IMR-90 (cell line): ENCODE measurements at regions not wholly inside any gene's neighbourhood (a gene's known extent, or its start where the extent isn't known, plus 50 kb on each side); places are given as distances from the start of the nearest gene placed in this dataset.

ENCODE experiments used
- ATAC-seq: fragments of 200-7000 bp; cut with Tn5 transposase; 2 replicates; pipeline ENCODE4 v1.9.1; 2020; ENCODE audit warnings: low read depth, mild to moderate bottlenecking, moderate library complexity
- BruUV-seq: library from RNA; stranded (reverse); fragments of 400-500 nt; replicated peaks from 2 replicates; lab custom pipeline; 2021; lab: Mats Ljungman, UMichigan
- CTCF ChIA-PET: fragments of 300-600 bp; formaldehyde crosslinking; extraction: SDS; loops from one replicate; lab custom pipeline; 2021; ENCODE audit warnings: antibody characterized with exemption; lab: Yijun Ruan, JAX
- POLR2A ChIA-PET: fragments of 300-600 bp; sonication (Branson Sonifier 250); formaldehyde crosslinking; loops from one replicate; lab custom pipeline; 2022; ENCODE audit warnings: antibody characterized with exemption; ENCODE audit not compliant: unreplicated experiment; lab: Charles Lee
- DNase-seq: peaks from one replicate; pipeline ENCODE4 v3.0.0; 2013
- H2AFZ ChIP-seq: replicated peaks from 2 replicates; pipeline ENCODE3; 2013; ENCODE audit warnings: low read length, mild to moderate bottlenecking; ENCODE audit not compliant: poor library complexity
- H2AK5ac ChIP-seq: 2 replicates; pipeline ENCODE4 v1.6.1; 2013; ENCODE audit warnings: low read depth, low read length, inconsistent platforms
- H2AK9ac ChIP-seq: replicated peaks from 2 replicates; pipeline ENCODE3; 2013; ENCODE audit warnings: mild to moderate bottlenecking, low read depth, low read length, moderate library complexity; ENCODE audit not compliant: poor library complexity
- H2BK120ac ChIP-seq: 2 replicates; pipeline ENCODE4 v1.6.1; 2013; ENCODE audit warnings: low read depth, low read length, inconsistent platforms
- H2BK15ac ChIP-seq: 3 replicates; pipeline ENCODE4 v1.6.1; 2013; ENCODE audit warnings: low read depth, low read length, inconsistent platforms
- H2BK20ac ChIP-seq: 2 replicates; pipeline ENCODE4 v1.6.1; 2013; ENCODE audit warnings: low read depth, mild to moderate bottlenecking, inconsistent platforms, low read length, moderate library complexity
- H2BK5ac ChIP-seq: 2 replicates; pipeline ENCODE4 v1.6.1; 2013; ENCODE audit warnings: mild to moderate bottlenecking, low read depth, low read length, inconsistent platforms; ENCODE audit not compliant: poor library complexity, severe bottlenecking
- H3K14ac ChIP-seq: replicated peaks from 2 replicates; pipeline ENCODE4 v1.6.1; 2013; ENCODE audit warnings: low read depth, low read length, inconsistent platforms
- H3K18ac ChIP-seq: 2 replicates; pipeline ENCODE4 v1.6.1; 2013; ENCODE audit warnings: low read depth, low read length, control low read depth
- H3K23ac ChIP-seq: 2 replicates; pipeline ENCODE4 v1.6.1; 2013; ENCODE audit warnings: low read depth, low read length, inconsistent platforms
- H3K27ac ChIP-seq: 2 replicates; pipeline ENCODE4 v1.5.1; 2013; ENCODE audit warnings: mild to moderate bottlenecking, control low read depth, low read length; ENCODE audit not compliant: insufficient read depth
- H3K27me3 ChIP-seq: 2 replicates; pipeline ENCODE4 v1.6.1; 2013; ENCODE audit warnings: low read length; ENCODE audit not compliant: control insufficient read depth, insufficient read depth
- H3K36me3 ChIP-seq: 2 replicates; pipeline ENCODE4 v1.6.1; 2013; ENCODE audit warnings: low read length, mixed read lengths; ENCODE audit not compliant: control insufficient read depth, insufficient read depth
- H3K4ac ChIP-seq: 2 replicates; pipeline ENCODE4 v1.6.1; 2013; ENCODE audit warnings: low read depth, low read length, inconsistent platforms
- H3K4me1 ChIP-seq: 2 replicates; pipeline ENCODE4 v1.6.1; 2013; ENCODE audit warnings: low read length, mixed read lengths; ENCODE audit not compliant: control insufficient read depth, insufficient read depth
- H3K4me2 ChIP-seq: 2 replicates; pipeline ENCODE4 v1.6.1; 2013; ENCODE audit warnings: low read depth, mild to moderate bottlenecking, control low read depth, low read length, moderate library complexity
- H3K4me3 ChIP-seq: 2 replicates; pipeline ENCODE4 v1.5.1; 2013; ENCODE audit warnings: low read depth, mild to moderate bottlenecking, control low read depth, low read length, moderate library complexity; ENCODE audit not compliant: insufficient read depth
- H3K56ac ChIP-seq: 2 replicates; pipeline ENCODE4 v1.6.1; 2013; ENCODE audit warnings: low read length, inconsistent platforms; ENCODE audit not compliant: insufficient read depth; ENCODE audit errors: extremely low read depth
- H3K79me1 ChIP-seq, 2 experiments: 2 replicates each; pipeline ENCODE4 v1.6.1; 2013; ENCODE audit warnings: low read length in 2 of 2, inconsistent platforms in 1 of 2, low read depth in 1 of 2
- H3K9ac ChIP-seq: 2 replicates; pipeline ENCODE4 v1.6.1; 2013; ENCODE audit warnings: low read depth, low read length, control low read depth
- H3K9me1 ChIP-seq: 2 replicates; pipeline ENCODE4 v1.6.1; 2013; ENCODE audit warnings: low read length, inconsistent platforms; ENCODE audit not compliant: insufficient read depth
- H3K9me3 ChIP-seq: 2 replicates; pipeline ENCODE4 v1.6.1; 2013; ENCODE audit warnings: low read length; ENCODE audit not compliant: control insufficient read depth, insufficient read depth
- H4K20me1 ChIP-seq: 2 replicates; pipeline ENCODE4 v1.6.1; 2013; ENCODE audit warnings: low read length, inconsistent platforms; ENCODE audit not compliant: insufficient read depth
- H4K5ac ChIP-seq: 2 replicates; pipeline ENCODE4 v1.6.1; 2013; ENCODE audit warnings: mild to moderate bottlenecking, low read depth, low read length, control low read depth
- H4K8ac ChIP-seq, 2 experiments: 2 replicates each; pipeline ENCODE4 v1.6.1; 2013; ENCODE audit warnings: low read depth in 2 of 2, low read length in 2 of 2, control low read depth in 1 of 2, inconsistent platforms in 1 of 2
- H4K91ac ChIP-seq: 2 replicates; pipeline ENCODE4 v1.6.1; 2013; ENCODE audit warnings: low read depth, low read length, inconsistent platforms; ENCODE audit not compliant: insufficient read depth
- CEBPB ChIP-seq: IDR thresholded peaks from 2 replicates; pipeline ENCODE4 v1.6.1; 2012; ENCODE audit warnings: low read depth, low read length, improper control_type of control experiment
- FOS ChIP-seq: fragments of 150-350 bp; IDR thresholded peaks from 2 replicates; pipeline ENCODE4 v1.6.1; 2016; ENCODE audit warnings: low read depth, low read length
- MAZ ChIP-seq: IDR thresholded peaks from 2 replicates; pipeline ENCODE4 v1.6.1; 2012; ENCODE audit warnings: low read depth, mild to moderate bottlenecking, low read length, improper control_type of control experiment, moderate library complexity, borderline replicate concordance
- MXI1 ChIP-seq: IDR thresholded peaks from 2 replicates; pipeline ENCODE4 v1.6.1; 2012; ENCODE audit warnings: low read depth, mild to moderate bottlenecking, low read length, moderate library complexity, borderline replicate concordance
- POLR2A ChIP-seq: IDR thresholded peaks from 2 replicates; pipeline ENCODE4 v1.6.1; 2012; ENCODE audit warnings: mild to moderate bottlenecking, low read depth, low read length
- RAD21 ChIP-seq: IDR thresholded peaks from 2 replicates; pipeline ENCODE4 v1.6.1; 2012; ENCODE audit warnings: low read length, improper control_type of control experiment
- RCOR1 ChIP-seq: IDR thresholded peaks from 2 replicates; pipeline ENCODE4 v1.6.1; 2012; ENCODE audit warnings: mild to moderate bottlenecking, low read length, improper control_type of control experiment; ENCODE audit not compliant: insufficient replicate concordance
- RFX5 ChIP-seq: IDR thresholded peaks from 2 replicates; pipeline ENCODE4 v1.8.0; 2012; ENCODE audit warnings: low read depth, mild to moderate bottlenecking, low read length, moderate library complexity
- dilution Hi-C: fragments of 300-500 bp; cut with HindIII; formaldehyde crosslinking; loops from one replicate; pipeline ENCODE4 v1.14.3; 2018; ENCODE audit warnings: low sequenced_read_pairs; ENCODE audit not compliant: unreplicated experiment
- in situ Hi-C: fragments of 300-500 bp; cut with MboI; formaldehyde crosslinking; loops from 3 replicates; pipeline ENCODE4 v1.14.3; 2019; ENCODE audit warnings: low sequenced_read_pairs, inconsistent platforms, mixed read lengths
- intact Hi-C: fragments of 100-400 bp; cut with micrococcal nuclease; formaldehyde crosslinking; loops from 2 replicates; pipeline ENCODE4 v1.10.0; 2022
- TF ChIP-seq, protein P1 (sequence below): conservative IDR thresholded peaks from 2 replicates; pipeline ENCODE4 v1.5.1; 2012; ENCODE audit warnings: mild to moderate bottlenecking, low read depth, low read length, improper control_type of control experiment
- TF ChIP-seq, protein P2 (sequence below): fragments of 150-350 bp; IDR thresholded peaks from 2 replicates; pipeline ENCODE4 v1.6.1; 2017; ENCODE audit warnings: mild to moderate bottlenecking, antibody characterized with exemption, low read length, low read depth

DNA sequence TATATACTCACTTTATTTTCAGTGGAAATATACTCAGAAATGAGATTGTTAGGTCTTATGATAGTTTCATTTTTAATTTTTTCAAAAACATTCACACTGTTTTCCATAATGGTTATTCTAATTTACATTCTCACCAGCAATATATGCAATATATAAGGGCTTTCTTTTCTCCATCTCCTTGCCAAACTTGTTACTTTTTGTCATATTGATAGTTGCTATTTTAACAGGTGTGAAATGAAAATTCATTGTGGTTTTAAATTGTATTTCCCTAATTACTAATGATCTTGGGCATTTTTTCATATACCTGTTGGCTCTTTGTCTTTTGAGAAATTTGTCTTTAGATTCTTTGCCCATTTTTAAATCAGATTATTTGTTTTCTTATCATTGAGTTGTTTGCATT is 325.2 kb downstream of the DIPK2A start:
- ChIA-PET POLR2A (no interaction called here), CTCF (no interaction called here)
- no peak overlapping the region for H2AK5ac ChIP-seq
- no peak for TF ChIP-seq FOS
- no peak for TF ChIP-seq MXI1
- TF ChIP-seq, protein P1, sequence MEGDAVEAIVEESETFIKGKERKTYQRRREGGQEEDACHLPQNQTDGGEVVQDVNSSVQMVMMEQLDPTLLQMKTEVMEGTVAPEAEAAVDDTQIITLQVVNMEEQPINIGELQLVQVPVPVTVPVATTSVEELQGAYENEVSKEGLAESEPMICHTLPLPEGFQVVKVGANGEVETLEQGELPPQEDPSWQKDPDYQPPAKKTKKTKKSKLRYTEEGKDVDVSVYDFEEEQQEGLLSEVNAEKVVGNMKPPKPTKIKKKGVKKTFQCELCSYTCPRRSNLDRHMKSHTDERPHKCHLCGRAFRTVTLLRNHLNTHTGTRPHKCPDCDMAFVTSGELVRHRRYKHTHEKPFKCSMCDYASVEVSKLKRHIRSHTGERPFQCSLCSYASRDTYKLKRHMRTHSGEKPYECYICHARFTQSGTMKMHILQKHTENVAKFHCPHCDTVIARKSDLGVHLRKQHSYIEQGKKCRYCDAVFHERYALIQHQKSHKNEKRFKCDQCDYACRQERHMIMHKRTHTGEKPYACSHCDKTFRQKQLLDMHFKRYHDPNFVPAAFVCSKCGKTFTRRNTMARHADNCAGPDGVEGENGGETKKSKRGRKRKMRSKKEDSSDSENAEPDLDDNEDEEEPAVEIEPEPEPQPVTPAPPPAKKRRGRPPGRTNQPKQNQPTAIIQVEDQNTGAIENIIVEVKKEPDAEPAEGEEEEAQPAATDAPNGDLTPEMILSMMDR: no peak
- TF ChIP-seq RFX5: no peak
- no peak for TF ChIP-seq RAD21
- no peak for TF ChIP-seq MAZ
- no peak for TF ChIP-seq POLR2A
- TF ChIP-seq, protein P2, sequence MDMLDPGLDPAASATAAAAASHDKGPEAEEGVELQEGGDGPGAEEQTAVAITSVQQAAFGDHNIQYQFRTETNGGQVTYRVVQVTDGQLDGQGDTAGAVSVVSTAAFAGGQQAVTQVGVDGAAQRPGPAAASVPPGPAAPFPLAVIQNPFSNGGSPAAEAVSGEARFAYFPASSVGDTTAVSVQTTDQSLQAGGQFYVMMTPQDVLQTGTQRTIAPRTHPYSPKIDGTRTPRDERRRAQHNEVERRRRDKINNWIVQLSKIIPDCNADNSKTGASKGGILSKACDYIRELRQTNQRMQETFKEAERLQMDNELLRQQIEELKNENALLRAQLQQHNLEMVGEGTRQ: no peak
- no peak for TF ChIP-seq RCOR1
- no peak for TF ChIP-seq CEBPB
- dilution Hi-C loops (no loop called here), in situ Hi-C loops (no loop called here), intact Hi-C loops (loop anchor here (10.0 kb wide), 1 partner anchor 322 kb away; the partner anchor contains the start of gene DIPK2A)
- H2AK9ac ChIP-seq: no peak overlapping the region
- H3K14ac ChIP-seq: no peak overlapping the region
- H3K56ac ChIP-seq: no peak overlapping the region
- DNase-seq (no peak), ATAC-seq (no peak)
- no peak overlapping the region for H4K5ac ChIP-seq
- H2BK120ac ChIP-seq: no peak overlapping the region
- no peak overlapping the region for H3K9ac ChIP-seq
- no TSS peak for BruUV-seq
- no peak overlapping the region for H4K91ac ChIP-seq
- no peaks in the 10 kb centered on the region for H3K4me1 ChIP-seq
- no peak overlapping the region for H2BK5ac ChIP-seq
- H3K23ac ChIP-seq: no peak overlapping the region
- H3K79me1 ChIP-seq: no peaks in the 10 kb centered on the region
- no peaks in the 10 kb centered on the region for H3K27me3 ChIP-seq
- no peak overlapping the region for H3K4me2 ChIP-seq
- no peak overlapping the region for H3K4ac ChIP-seq
- no peak overlapping the region for H3K18ac ChIP-seq
- H2BK20ac ChIP-seq: no peak overlapping the region
- H2BK15ac ChIP-seq: no peak overlapping the region
- no peaks in the 10 kb centered on the region for H3K9me1 ChIP-seq
- H2AFZ ChIP-seq: no peak overlapping the region
- H4K8ac ChIP-seq: no peak overlapping the region
- H3K4me3 ChIP-seq: no peak overlapping the region
- H3K27ac ChIP-seq: no peak overlapping the region
- H3K9me3 ChIP-seq: 0 out of 2 replicates have a peak, but pooled peaks cover under 1% of the 10 kb centered on the region
- H4K20me1 ChIP-seq: no peaks in the 10 kb centered on the region
- no peaks in the 10 kb centered on the region for H3K36me3 ChIP-seq
